ENCODE measurements at regions not wholly inside any gene's neighbourhood (a gene's known extent, or its start where the extent isn't known, plus 50 kb on each side); places are given as distances from the start of the nearest gene placed in this dataset.

GRCh38 chr1:116253566-116254382 is 119.3 kb upstream of the ATP1A1 start:
- Mint-ChIP-seq H3K27ac (ENCODE audit: unreplicated experiment) (no peak overlapping the region), H3K4me3 (ENCODE audit: unreplicated experiment) (no peak overlapping the region), H3K27me3 (ENCODE audit: low read depth) (peaks cover 9% of the 10 kb centered on the region), H3K36me3 (ENCODE audit: low read depth) (no peaks in the 10 kb centered on the region), H3K9me3 (ENCODE audit: low read depth) (no peaks in the 10 kb centered on the region), H3K4me1 (ENCODE audit: low read depth) (peaks cover 3% of the 10 kb centered on the region)
- TF ChIP-seq, protein P1, sequence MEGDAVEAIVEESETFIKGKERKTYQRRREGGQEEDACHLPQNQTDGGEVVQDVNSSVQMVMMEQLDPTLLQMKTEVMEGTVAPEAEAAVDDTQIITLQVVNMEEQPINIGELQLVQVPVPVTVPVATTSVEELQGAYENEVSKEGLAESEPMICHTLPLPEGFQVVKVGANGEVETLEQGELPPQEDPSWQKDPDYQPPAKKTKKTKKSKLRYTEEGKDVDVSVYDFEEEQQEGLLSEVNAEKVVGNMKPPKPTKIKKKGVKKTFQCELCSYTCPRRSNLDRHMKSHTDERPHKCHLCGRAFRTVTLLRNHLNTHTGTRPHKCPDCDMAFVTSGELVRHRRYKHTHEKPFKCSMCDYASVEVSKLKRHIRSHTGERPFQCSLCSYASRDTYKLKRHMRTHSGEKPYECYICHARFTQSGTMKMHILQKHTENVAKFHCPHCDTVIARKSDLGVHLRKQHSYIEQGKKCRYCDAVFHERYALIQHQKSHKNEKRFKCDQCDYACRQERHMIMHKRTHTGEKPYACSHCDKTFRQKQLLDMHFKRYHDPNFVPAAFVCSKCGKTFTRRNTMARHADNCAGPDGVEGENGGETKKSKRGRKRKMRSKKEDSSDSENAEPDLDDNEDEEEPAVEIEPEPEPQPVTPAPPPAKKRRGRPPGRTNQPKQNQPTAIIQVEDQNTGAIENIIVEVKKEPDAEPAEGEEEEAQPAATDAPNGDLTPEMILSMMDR (IDR thresholded peaks at IDR 0.05): no peak
- no peak for DNase-seq (ENCODE audit: low spot score)

GRCh38 chr1:116254776-116255175 is 118.3 kb upstream of the ATP1A1 start:
- H3K9me3 Mint-ChIP-seq (ENCODE audit: low read depth): no peaks in the 10 kb centered on the region
- H3K4me1 Mint-ChIP-seq (ENCODE audit: low read depth): peaks cover 3% of the 10 kb centered on the region
- no peaks in the 10 kb centered on the region for H3K36me3 Mint-ChIP-seq (ENCODE audit: low read depth)
- no peak overlapping the region for H3K27ac Mint-ChIP-seq (ENCODE audit: unreplicated experiment)
- H3K27me3 Mint-ChIP-seq (ENCODE audit: low read depth): peaks cover 10% of the 10 kb centered on the region
- H3K4me3 Mint-ChIP-seq (ENCODE audit: unreplicated experiment): no peak overlapping the region
- DNase-seq (ENCODE audit: low spot score): no peak
- TF ChIP-seq, protein P1 (IDR thresholded peaks at IDR 0.05): no peak

GRCh38 chr1:116255486-116256285 is 117.4 kb upstream of the ATP1A1 start:
- no peak overlapping the region for H3K27ac Mint-ChIP-seq (ENCODE audit: unreplicated experiment)
- H3K4me3 Mint-ChIP-seq (ENCODE audit: unreplicated experiment): no peak overlapping the region
- H3K9me3 Mint-ChIP-seq (ENCODE audit: low read depth): no peaks in the 10 kb centered on the region
- H3K4me1 Mint-ChIP-seq (ENCODE audit: low read depth): peaks cover 3% of the 10 kb centered on the region
- H3K27me3 Mint-ChIP-seq (ENCODE audit: low read depth): peaks cover 11% of the 10 kb centered on the region
- no peak for DNase-seq (ENCODE audit: low spot score)
- TF ChIP-seq, protein P1 (IDR thresholded peaks at IDR 0.05): no peak
- no peaks in the 10 kb centered on the region for H3K36me3 Mint-ChIP-seq (ENCODE audit: low read depth)

- DNase-seq (ENCODE audit: low spot score): no peak
These were observed 116.8 kb upstream of the ATP1A1 start for GRCh38 chr1:116256286-116256649.

DNA sequence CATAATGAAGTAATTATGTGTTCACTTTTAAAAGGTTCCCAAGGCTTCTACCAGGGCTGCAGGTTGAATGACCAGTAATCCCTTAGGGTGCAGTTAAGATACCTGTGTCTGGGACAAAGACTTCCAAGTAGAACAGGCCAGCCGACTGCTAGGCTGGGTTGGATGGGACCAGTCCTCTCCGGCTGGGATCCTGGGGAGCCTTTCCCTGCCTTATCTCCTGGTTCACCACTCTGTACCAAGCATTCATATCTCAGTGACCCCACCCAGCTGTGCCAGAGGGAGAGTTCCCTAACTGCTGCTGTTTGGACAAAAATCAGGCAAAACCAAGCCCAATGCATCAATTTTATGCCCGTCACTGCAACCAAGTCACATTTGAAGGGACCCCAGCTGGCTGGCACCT is 116.2 kb upstream of the ATP1A1 start:
- no peak for DNase-seq (ENCODE audit: low spot score)
- H3K4me1 Mint-ChIP-seq (ENCODE audit: low read depth): peaks cover 7% of the 10 kb centered on the region
- H3K9me3 Mint-ChIP-seq (ENCODE audit: low read depth): no peaks in the 10 kb centered on the region
- no peaks in the 10 kb centered on the region for H3K36me3 Mint-ChIP-seq (ENCODE audit: low read depth)
- TF ChIP-seq, protein P1 (IDR thresholded peaks at IDR 0.05): no peak
- H3K27ac Mint-ChIP-seq (ENCODE audit: unreplicated experiment): no peak overlapping the region
- no peak overlapping the region for H3K4me3 Mint-ChIP-seq (ENCODE audit: unreplicated experiment)
- H3K27me3 Mint-ChIP-seq (ENCODE audit: low read depth): peaks cover 16% of the 10 kb centered on the region

More at GRCh38 chr1:116256286-116256649, 116.8 kb upstream of the ATP1A1 start:
- no peak overlapping the region for H3K4me3 Mint-ChIP-seq (ENCODE audit: unreplicated experiment)
- peaks cover 13% of the 10 kb centered on the region for H3K27me3 Mint-ChIP-seq (ENCODE audit: low read depth)
- H3K4me1 Mint-ChIP-seq (ENCODE audit: low read depth): peaks cover 6% of the 10 kb centered on the region
- no peak overlapping the region for H3K27ac Mint-ChIP-seq (ENCODE audit: unreplicated experiment)
- H3K9me3 Mint-ChIP-seq (ENCODE audit: low read depth): no peaks in the 10 kb centered on the region
- H3K36me3 Mint-ChIP-seq (ENCODE audit: low read depth): no peaks in the 10 kb centered on the region
- TF ChIP-seq, protein P1 (IDR thresholded peaks at IDR 0.05): no peak
